ENCODE measurements at regions not wholly inside any gene's neighbourhood (a gene's known extent, or its start where the extent isn't known, plus 50 kb on each side); places are given as distances from the start of the nearest gene placed in this dataset.

GRCh38 chr18:70640336-70640887 is 351.6 kb downstream of the SOCS6 start:
- Mint-ChIP-seq H3K27me3 (ENCODE audit: unreplicated experiment) (peaks cover 3% of the 10 kb centered on the region), H3K4me1 (ENCODE audit: unreplicated experiment) (no peaks in the 10 kb centered on the region), H3K9me3 (ENCODE audit: unreplicated experiment) (peaks cover 13% of the 10 kb centered on the region), H3K36me3 (ENCODE audit: low read depth, unreplicated experiment) (no peaks in the 10 kb centered on the region), H3K27ac (ENCODE audit: unreplicated experiment) (no peak overlapping the region), H3K4me3 (ENCODE audit: unreplicated experiment) (no peak overlapping the region)
- no peak for DNase-seq (ENCODE audit: low spot score)
- no peak for TF ChIP-seq CTCF (IDR thresholded peaks at IDR 0.05; ENCODE audit: unreplicated experiment)

- Mint-ChIP-seq H3K9me3 (ENCODE audit: unreplicated experiment) (peaks cover 5% of the 10 kb centered on the region), H3K4me3 (ENCODE audit: unreplicated experiment) (no peak overlapping the region), H3K36me3 (ENCODE audit: low read depth, unreplicated experiment) (no peaks in the 10 kb centered on the region), H3K4me1 (ENCODE audit: unreplicated experiment) (no peaks in the 10 kb centered on the region), H3K27ac (ENCODE audit: unreplicated experiment) (no peak overlapping the region), H3K27me3 (ENCODE audit: unreplicated experiment) (peaks cover 2% of the 10 kb centered on the region)
- no peak for TF ChIP-seq CTCF (IDR thresholded peaks at IDR 0.05; ENCODE audit: unreplicated experiment)
- no peak for DNase-seq (ENCODE audit: low spot score)
Measured at GRCh38 chr18:70636991-70637390, 348.1 kb downstream of the SOCS6 start.

GRCh38 chr18:70634576-70635147 is 345.8 kb downstream of the SOCS6 start:
- no peak overlapping the region for H3K27ac Mint-ChIP-seq (ENCODE audit: unreplicated experiment)
- peaks cover 5% of the 10 kb centered on the region for H3K9me3 Mint-ChIP-seq (ENCODE audit: unreplicated experiment)
- no peaks in the 10 kb centered on the region for H3K4me1 Mint-ChIP-seq (ENCODE audit: unreplicated experiment)
- H3K36me3 Mint-ChIP-seq (ENCODE audit: low read depth, unreplicated experiment): no peaks in the 10 kb centered on the region
- no peak overlapping the region for H3K4me3 Mint-ChIP-seq (ENCODE audit: unreplicated experiment)
- no peak for TF ChIP-seq CTCF (IDR thresholded peaks at IDR 0.05; ENCODE audit: unreplicated experiment)
- peaks cover 2% of the 10 kb centered on the region for H3K27me3 Mint-ChIP-seq (ENCODE audit: unreplicated experiment)
- DNase-seq (ENCODE audit: low spot score): no peak

GRCh38 chr18:70627182-70627802 is 338.4 kb downstream of the SOCS6 start:
- Mint-ChIP-seq H3K4me3 (ENCODE audit: unreplicated experiment) (no peak overlapping the region), H3K9me3 (ENCODE audit: unreplicated experiment) (peaks cover 22% of the 10 kb centered on the region), H3K27ac (ENCODE audit: unreplicated experiment) (no peak overlapping the region), H3K27me3 (ENCODE audit: unreplicated experiment) (peaks cover 5% of the 10 kb centered on the region), H3K36me3 (ENCODE audit: low read depth, unreplicated experiment) (peaks cover 9% of the 10 kb centered on the region), H3K4me1 (ENCODE audit: unreplicated experiment) (no peaks in the 10 kb centered on the region)
- DNase-seq (ENCODE audit: low spot score): no peak
- no peak for TF ChIP-seq CTCF (IDR thresholded peaks at IDR 0.05; ENCODE audit: unreplicated experiment)

Measured in endothelial cell (in vitro differentiated cells).